ENCODE measurements at regions not wholly inside any gene's neighbourhood (a gene's known extent, or its start where the extent isn't known, plus 50 kb on each side); places are given as distances from the start of the nearest gene placed in this dataset.
"Not testable (repeated sequence)": the region's sequence is repeated elsewhere in the genome, so short reads cannot be mapped to it uniquely, and the experiment has no call there.

GRCh38 chr12:94851396-94852028, 152.0 kb downstream of the NDUFA12 start:
- H3K36me3 ChIP-seq (ENCODE audit: insufficient read depth, low read length) = no peaks in the 10 kb centered on the region

GRCh38 chr12:94849411-94849976, 154.0 kb downstream of the NDUFA12 start:
- Histone ChIP-seq H3K36me3 (ENCODE audit: insufficient read depth, low read length) (no peaks in the 10 kb centered on the region), H3K4me1 (ENCODE audit: insufficient read depth, low read length) (no peaks in the 10 kb centered on the region), H3K27ac (ENCODE audit: low read depth, low read length) (no peak overlapping the region), H3K27me3 (ENCODE audit: control insufficient read depth in 1 of 2, insufficient read depth in 2 of 2, low read length in 2 of 2) (no peaks in the 10 kb centered on the region), H3K9ac (ENCODE audit: low read length) (no peak overlapping the region), H3K9me3 (ENCODE audit: low read length) (no peaks in the 10 kb centered on the region), H3K4me3 (ENCODE audit: low read depth in 1 of 2, low read length in 2 of 2) (no peak overlapping the region)

More at GRCh38 chr12:94851396-94852028, 152.0 kb downstream of the NDUFA12 start:
- Histone ChIP-seq H3K9ac (ENCODE audit: low read length) (no peak overlapping the region), H3K27ac (ENCODE audit: low read depth, low read length) (no peak overlapping the region), H3K27me3 (ENCODE audit: control insufficient read depth in 1 of 2, insufficient read depth in 2 of 2, low read length in 2 of 2) (no peaks in the 10 kb centered on the region), H3K4me3 (ENCODE audit: low read depth in 1 of 2, low read length in 2 of 2) (no peak overlapping the region), H3K9me3 (ENCODE audit: low read length) (no peaks in the 10 kb centered on the region), H3K4me1 (ENCODE audit: insufficient read depth, low read length) (no peaks in the 10 kb centered on the region)

DNA sequence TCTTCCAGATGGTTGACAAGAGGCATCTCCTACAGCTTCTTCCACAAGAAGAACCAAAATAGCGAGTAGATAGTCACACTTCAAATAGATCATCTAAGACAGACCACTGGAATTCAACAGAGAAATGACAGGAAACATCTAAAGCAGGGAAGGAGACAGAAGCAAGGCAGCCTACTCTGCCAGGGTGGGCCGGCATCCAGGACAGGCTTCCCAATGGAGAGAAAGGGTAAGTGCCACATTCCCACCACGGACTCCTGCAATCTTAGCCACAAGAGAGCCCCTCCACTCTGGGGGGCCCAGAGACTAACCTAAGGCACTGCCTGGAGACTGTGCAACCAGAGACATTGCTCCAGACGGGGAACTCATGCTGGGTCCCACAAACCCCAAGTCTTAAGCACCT, 154.5 kb downstream of the NDUFA12 start:
- no peak overlapping the region for H3K27ac ChIP-seq (ENCODE audit: low read depth, low read length)
- no peak overlapping the region for H3K4me3 ChIP-seq (ENCODE audit: low read depth in 1 of 2, low read length in 2 of 2)
- H3K36me3 ChIP-seq (ENCODE audit: insufficient read depth, low read length) = no peaks in the 10 kb centered on the region
- H3K4me1 ChIP-seq (ENCODE audit: insufficient read depth, low read length) = no peaks in the 10 kb centered on the region
- H3K9ac ChIP-seq (ENCODE audit: low read length) = no peak overlapping the region
- H3K27me3 ChIP-seq (ENCODE audit: control insufficient read depth in 1 of 2, insufficient read depth in 2 of 2, low read length in 2 of 2) = no peaks in the 10 kb centered on the region
- H3K9me3 ChIP-seq (ENCODE audit: low read length) = no peaks in the 10 kb centered on the region

- no peak overlapping the region for H3K9ac ChIP-seq (ENCODE audit: low read length)
- no peak overlapping the region for H3K27ac ChIP-seq (ENCODE audit: low read depth, low read length)
- no peaks in the 10 kb centered on the region for H3K27me3 ChIP-seq (ENCODE audit: control insufficient read depth in 1 of 2, insufficient read depth in 2 of 2, low read length in 2 of 2)
- H3K4me3 ChIP-seq (ENCODE audit: low read depth in 1 of 2, low read length in 2 of 2) = no peak overlapping the region
- no peaks in the 10 kb centered on the region for H3K9me3 ChIP-seq (ENCODE audit: low read length)
- H3K4me1 ChIP-seq (ENCODE audit: insufficient read depth, low read length) = no peaks in the 10 kb centered on the region
- no peaks in the 10 kb centered on the region for H3K36me3 ChIP-seq (ENCODE audit: insufficient read depth, low read length)
Observed at GRCh38 chr12:94845110-94845509, 158.4 kb downstream of the NDUFA12 start.

DNA sequence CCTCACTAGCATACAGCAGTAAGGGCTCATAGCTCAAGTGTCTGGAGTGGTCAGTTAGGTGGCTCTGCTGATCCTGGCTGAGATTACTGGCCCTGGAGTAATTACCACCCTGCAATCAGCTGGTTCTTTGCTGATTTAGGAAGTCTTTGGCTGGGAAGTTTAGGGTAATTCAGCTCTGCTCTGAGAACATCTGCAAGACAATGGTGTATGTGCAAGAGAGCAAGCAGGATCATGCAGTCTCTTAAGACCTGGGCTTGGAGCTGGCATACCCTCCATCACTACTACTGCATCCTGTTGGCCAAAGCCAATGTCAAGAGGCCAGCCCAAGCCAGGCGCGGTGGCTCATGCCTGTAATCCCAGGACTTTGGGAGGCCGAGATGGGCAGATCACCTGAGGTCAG, 159.0 kb downstream of the NDUFA12 start:
- H3K27me3 ChIP-seq (ENCODE audit: control insufficient read depth in 1 of 2, insufficient read depth in 2 of 2, low read length in 2 of 2) = no peaks in the 10 kb centered on the region
- H3K9me3 ChIP-seq (ENCODE audit: low read length) = no peaks in the 10 kb centered on the region

DNA sequence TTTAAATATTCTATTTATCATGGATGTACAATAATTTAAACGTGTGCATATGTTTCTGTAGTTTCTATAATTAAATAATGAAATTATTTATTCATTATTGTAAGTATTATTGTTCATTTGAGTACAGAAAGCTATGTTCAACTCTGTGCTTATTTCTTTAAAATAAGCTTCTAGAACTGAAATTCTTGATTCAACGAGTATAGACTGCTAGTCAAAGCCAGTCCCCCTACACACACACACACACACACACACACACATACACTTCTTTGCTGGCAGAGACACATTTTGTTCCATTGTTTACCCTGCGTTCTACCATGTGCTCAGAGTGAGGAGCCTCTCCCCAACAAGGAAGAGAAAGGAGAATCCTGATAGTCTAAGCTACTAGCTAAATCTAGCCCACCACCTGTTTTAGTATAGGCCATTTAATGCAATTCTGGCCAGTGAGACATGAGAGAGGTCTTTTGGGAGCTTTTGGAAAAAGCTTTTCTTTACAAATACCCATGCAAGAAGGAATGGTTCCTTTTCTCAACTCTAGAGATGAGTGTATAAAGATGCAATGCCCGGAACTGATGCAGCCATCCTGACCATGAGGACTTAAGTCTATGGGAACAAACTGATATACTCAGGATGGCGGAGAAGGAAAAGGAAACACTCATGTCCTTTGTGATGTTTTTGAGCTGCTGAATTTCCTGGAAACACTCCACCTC, 161.4 kb downstream of the NDUFA12 start:
- H3K9ac ChIP-seq (ENCODE audit: low read length) = no peak overlapping the region

More for the DNA sequence above, 159.0 kb downstream of the NDUFA12 start:
- no peak overlapping the region for H3K27ac ChIP-seq (ENCODE audit: low read depth, low read length)
- no peaks in the 10 kb centered on the region for H3K4me1 ChIP-seq (ENCODE audit: insufficient read depth, low read length)
- H3K4me3 ChIP-seq (ENCODE audit: low read depth in 1 of 2, low read length in 2 of 2) = no peak overlapping the region
- no peak overlapping the region for H3K9ac ChIP-seq (ENCODE audit: low read length)
- no peaks in the 10 kb centered on the region for H3K36me3 ChIP-seq (ENCODE audit: insufficient read depth, low read length)

GRCh38 chr12:94841177-94841576, 162.3 kb downstream of the NDUFA12 start:
- Histone ChIP-seq H3K9me3 (ENCODE audit: low read length) (no peaks in the 10 kb centered on the region), H3K36me3 (ENCODE audit: insufficient read depth, low read length) (no peaks in the 10 kb centered on the region), H3K4me3 (ENCODE audit: low read depth in 1 of 2, low read length in 2 of 2) (no peak overlapping the region), H3K9ac (ENCODE audit: low read length) (no peak overlapping the region), H3K4me1 (ENCODE audit: insufficient read depth, low read length) (no peaks in the 10 kb centered on the region), H3K27me3 (ENCODE audit: control insufficient read depth in 1 of 2, insufficient read depth in 2 of 2, low read length in 2 of 2) (no peaks in the 10 kb centered on the region), H3K27ac (ENCODE audit: low read depth, low read length) (no peak overlapping the region)

More for the DNA sequence above, 161.4 kb downstream of the NDUFA12 start:
- H3K27ac ChIP-seq (ENCODE audit: low read depth, low read length) = no peak overlapping the region
- H3K4me1 ChIP-seq (ENCODE audit: insufficient read depth, low read length) = no peaks in the 10 kb centered on the region
- no peaks in the 10 kb centered on the region for H3K9me3 ChIP-seq (ENCODE audit: low read length)
- H3K27me3 ChIP-seq (ENCODE audit: control insufficient read depth in 1 of 2, insufficient read depth in 2 of 2, low read length in 2 of 2) = no peaks in the 10 kb centered on the region
- no peak overlapping the region for H3K4me3 ChIP-seq (ENCODE audit: low read depth in 1 of 2, low read length in 2 of 2)
- H3K36me3 ChIP-seq (ENCODE audit: insufficient read depth, low read length) = no peaks in the 10 kb centered on the region

GRCh38 chr12:94839347-94839746, 164.2 kb downstream of the NDUFA12 start:
- no peaks in the 10 kb centered on the region for H3K9me3 ChIP-seq (ENCODE audit: low read length)
- no peak overlapping the region for H3K9ac ChIP-seq (ENCODE audit: low read length)
- no peaks in the 10 kb centered on the region for H3K27me3 ChIP-seq (ENCODE audit: control insufficient read depth in 1 of 2, insufficient read depth in 2 of 2, low read length in 2 of 2)
- H3K4me1 ChIP-seq (ENCODE audit: insufficient read depth, low read length) = no peaks in the 10 kb centered on the region
- H3K4me3 ChIP-seq (ENCODE audit: low read depth in 1 of 2, low read length in 2 of 2) = no peak overlapping the region
- H3K36me3 ChIP-seq (ENCODE audit: insufficient read depth, low read length) = no peaks in the 10 kb centered on the region
- H3K27ac ChIP-seq (ENCODE audit: low read depth, low read length) = no peak overlapping the region

DNA sequence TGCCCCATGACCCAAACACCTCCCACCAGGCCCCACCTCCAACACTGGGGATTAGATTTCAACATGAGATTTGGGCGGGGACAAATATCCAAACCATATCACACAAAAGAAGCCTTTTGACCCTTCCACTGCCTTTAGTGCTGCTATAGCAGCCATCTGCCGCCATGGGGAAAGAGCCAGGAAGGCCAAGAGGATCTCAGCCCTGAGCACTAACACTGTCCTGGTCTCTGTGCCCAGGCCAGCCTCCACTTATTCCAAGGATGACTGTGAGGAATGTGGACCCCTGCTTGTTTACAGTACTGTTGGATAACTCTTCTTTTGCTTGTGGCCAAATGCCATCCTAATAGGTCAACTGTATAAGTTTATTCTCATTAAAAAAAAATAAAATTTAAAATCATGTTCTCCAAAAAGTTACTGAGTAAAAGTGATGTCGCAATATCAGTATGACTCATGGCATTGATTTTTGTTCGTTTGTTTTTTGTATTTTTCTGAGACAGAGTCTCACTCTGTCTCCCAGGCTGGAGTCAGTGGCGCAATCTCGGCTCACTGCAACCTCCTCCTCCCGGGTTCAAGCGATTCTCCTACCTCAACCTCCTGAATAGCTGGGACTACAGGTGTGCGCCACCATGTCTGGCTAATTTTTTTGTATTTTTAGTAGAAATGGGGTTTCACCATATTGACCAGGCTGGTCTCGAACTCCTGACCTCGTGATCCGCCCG, 166.4 kb downstream of the NDUFA12 start:
- not testable (repeated sequence) for H3K36me3 ChIP-seq (ENCODE audit: insufficient read depth, low read length); H3K4me3 ChIP-seq (ENCODE audit: low read depth in 1 of 2, low read length in 2 of 2); H3K27me3 ChIP-seq (ENCODE audit: control insufficient read depth in 1 of 2, insufficient read depth in 2 of 2, low read length in 2 of 2); H3K27ac ChIP-seq (ENCODE audit: low read depth, low read length); H3K9ac ChIP-seq (ENCODE audit: low read length); H3K9me3 ChIP-seq (ENCODE audit: low read length)
- H3K4me1 ChIP-seq (ENCODE audit: insufficient read depth, low read length) = peaks cover 20% of the 10 kb centered on the region

- Histone ChIP-seq H3K27me3 (ENCODE audit: control insufficient read depth in 1 of 2, insufficient read depth in 2 of 2, low read length in 2 of 2) (no peaks in the 10 kb centered on the region), H3K27ac (ENCODE audit: low read depth, low read length) (no peak overlapping the region), H3K9ac (ENCODE audit: low read length) (no peak overlapping the region), H3K4me3 (ENCODE audit: low read depth in 1 of 2, low read length in 2 of 2) (no peak overlapping the region), H3K9me3 (ENCODE audit: low read length) (no peaks in the 10 kb centered on the region), H3K36me3 (ENCODE audit: insufficient read depth, low read length) (no peaks in the 10 kb centered on the region), H3K4me1 (ENCODE audit: insufficient read depth, low read length) (peaks cover 22% of the 10 kb centered on the region)
Observed at GRCh38 chr12:94834036-94834625, 169.4 kb downstream of the NDUFA12 start.
